Subcutaneous abdominal adipose tissue (tissue), 5 donors: ENCODE measurements at regions not wholly inside any gene's neighbourhood (a gene's known extent, or its start where the extent isn't known, plus 50 kb on each side); places are given as distances from the start of the nearest gene placed in this dataset.

Experiments used
- H3K27ac ChIP-seq: one replicate; pipeline ENCODE4 v1.7.0; 2013; ENCODE audit warnings: low read depth, mild to moderate bottlenecking, inconsistent platforms, low read length, moderate library complexity
- H3K27me3 ChIP-seq, 5 donors: one replicate each; pipeline ENCODE4 v1.7.0; 2013; ENCODE audit warnings: low read length in 5 of 5, inconsistent platforms in 1 of 5; ENCODE audit not compliant: control insufficient read depth in 5 of 5, insufficient read depth in 4 of 5
- H3K36me3 ChIP-seq, 5 donors: one replicate each; pipeline ENCODE4 v1.7.0; 2013; ENCODE audit warnings: low read length in 5 of 5; ENCODE audit not compliant: control insufficient read depth in 5 of 5, insufficient read depth in 5 of 5
- H3K4me1 ChIP-seq, 5 donors: one replicate each; pipeline ENCODE4 v1.7.0; 2013; ENCODE audit warnings: low read length in 5 of 5, mild to moderate bottlenecking in 3 of 5, moderate library complexity in 1 of 5; ENCODE audit not compliant: control insufficient read depth in 5 of 5, insufficient read depth in 5 of 5
- H3K4me3 ChIP-seq, 5 donors: one replicate each; pipeline ENCODE4 v1.7.0; 2013; ENCODE audit warnings: low read length in 5 of 5, low read depth in 1 of 5
- H3K9ac ChIP-seq, 5 donors: one replicate each; pipeline ENCODE4 v1.7.0; 2013; ENCODE audit warnings: low read length in 5 of 5, mild to moderate bottlenecking in 4 of 5, moderate library complexity in 3 of 5
- H3K9me3 ChIP-seq, 5 donors: one replicate each; pipeline ENCODE4 v1.7.0; 2013; ENCODE audit warnings: low read length in 5 of 5; ENCODE audit not compliant: control insufficient read depth in 5 of 5
- donor health status: healthy.
- donor health status: healthy.
- donor health status: healthy.
- donor health status: healthy.
- donor health status: healthy.

DNA sequence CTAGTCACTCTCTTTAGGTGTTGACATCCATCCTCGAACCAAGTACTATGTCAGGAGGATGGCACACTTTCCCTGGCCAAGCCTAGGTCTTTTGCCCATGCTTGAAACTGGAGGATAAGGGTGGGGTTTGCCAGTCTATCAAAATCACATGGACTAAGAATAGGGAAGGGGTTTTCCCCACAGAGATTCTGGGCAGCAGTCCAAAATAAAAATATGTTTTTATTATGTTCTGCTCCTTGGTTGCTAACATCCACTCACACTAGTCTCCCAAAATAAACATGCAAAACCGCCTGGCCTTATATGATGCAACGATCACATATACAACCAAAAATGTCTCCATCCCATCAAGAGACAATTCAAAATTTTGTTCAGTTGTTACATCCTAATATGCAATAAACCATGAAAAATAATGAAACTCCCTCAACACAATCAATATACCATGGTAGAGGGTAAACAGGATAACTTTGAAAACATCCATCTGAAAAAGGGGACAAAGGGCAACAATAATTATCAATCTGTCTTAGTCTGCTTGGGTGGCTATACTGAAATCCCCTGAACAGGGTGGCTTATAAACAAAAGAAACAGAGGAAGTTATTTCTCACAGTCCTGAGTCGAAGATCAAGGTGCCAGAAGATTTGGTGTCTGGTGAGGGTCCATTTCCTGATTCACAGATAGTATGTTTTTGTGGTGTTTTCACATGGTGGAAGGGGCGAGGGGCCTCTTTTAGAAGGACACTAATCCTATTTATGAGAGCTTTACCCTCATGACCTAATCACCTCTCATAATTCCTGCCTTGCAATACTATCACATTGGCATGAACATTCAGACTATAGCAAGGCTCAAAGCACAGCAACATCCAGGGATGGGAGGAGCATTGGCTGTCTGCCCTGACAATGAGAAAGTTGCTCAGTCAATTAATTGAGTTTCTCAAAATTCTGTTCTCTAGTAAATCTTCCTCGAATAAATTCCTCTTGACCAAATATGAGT lies 159.3 kb downstream of the ETV1 start:
- no peaks in the 10 kb centered on the region for H3K27me3 ChIP-seq
- H3K36me3 ChIP-seq = no peaks in the 10 kb centered on the region
- no peak overlapping the region for H3K4me3 ChIP-seq
- H3K9me3 ChIP-seq = no peaks in the 10 kb centered on the region
- H3K27ac ChIP-seq = no peak overlapping the region
- H3K4me1 ChIP-seq = peaks cover 0 to 5% (median 0%) of the 10 kb centered on the region in 5 donors
- H3K9ac ChIP-seq = no peak overlapping the region

DNA sequence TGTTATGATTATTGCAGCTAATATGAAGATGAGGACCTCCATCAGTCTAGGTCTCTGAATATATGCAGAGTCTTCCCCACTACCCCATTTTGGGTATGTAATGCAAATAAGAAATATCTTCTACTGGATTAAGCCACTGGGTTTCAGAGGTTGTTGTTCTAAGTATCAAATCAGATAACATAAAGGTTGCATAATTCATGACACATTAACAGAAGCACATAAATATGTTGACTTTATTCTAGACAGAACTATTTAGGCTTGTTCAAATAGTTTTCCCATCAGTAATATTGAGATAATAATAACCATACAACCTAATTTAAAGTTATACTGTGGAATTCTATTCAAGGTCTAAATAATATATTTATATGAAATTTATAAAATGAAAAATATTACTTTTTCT lies 157.1 kb downstream of the ETV1 start:
- H3K4me3 ChIP-seq = no peak overlapping the region
- no peaks in the 10 kb centered on the region for H3K36me3 ChIP-seq
- H3K27ac ChIP-seq = no peak overlapping the region
- H3K27me3 ChIP-seq = no peaks in the 10 kb centered on the region
- no peak overlapping the region for H3K9ac ChIP-seq
- peaks cover 0 to 5% (median 0%) of the 10 kb centered on the region in 5 donors for H3K4me1 ChIP-seq
- H3K9me3 ChIP-seq = no peaks in the 10 kb centered on the region

DNA sequence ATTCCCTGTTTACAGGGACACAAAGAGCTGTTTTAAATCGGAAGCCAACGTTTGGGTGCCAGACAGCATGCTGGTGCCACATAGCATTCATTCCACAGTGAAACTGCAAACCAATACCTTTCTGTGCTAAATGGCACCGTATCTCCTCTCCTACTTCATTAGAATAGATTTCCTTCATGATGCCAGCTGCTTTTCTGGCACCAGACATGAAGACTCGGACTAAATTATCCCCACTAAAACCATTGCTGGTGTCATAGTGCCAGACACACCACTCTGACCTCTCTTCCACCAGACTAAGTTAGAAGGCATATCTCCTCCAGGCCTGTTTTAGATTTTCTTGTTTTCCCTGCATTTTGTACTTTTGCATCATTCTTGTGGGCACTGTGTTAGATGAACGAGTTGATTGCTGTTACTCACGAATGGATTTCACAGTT lies 155.1 kb downstream of the ETV1 start:
- H3K36me3 ChIP-seq = no peaks in the 10 kb centered on the region
- no peaks in the 10 kb centered on the region for H3K27me3 ChIP-seq
- H3K9me3 ChIP-seq = no peaks in the 10 kb centered on the region
- H3K4me3 ChIP-seq = no peak overlapping the region
- H3K27ac ChIP-seq = no peak overlapping the region
- H3K9ac ChIP-seq = no peak overlapping the region
- H3K4me1 ChIP-seq = peaks cover 0 to 5% (median 0%) of the 10 kb centered on the region in 5 donors

DNA sequence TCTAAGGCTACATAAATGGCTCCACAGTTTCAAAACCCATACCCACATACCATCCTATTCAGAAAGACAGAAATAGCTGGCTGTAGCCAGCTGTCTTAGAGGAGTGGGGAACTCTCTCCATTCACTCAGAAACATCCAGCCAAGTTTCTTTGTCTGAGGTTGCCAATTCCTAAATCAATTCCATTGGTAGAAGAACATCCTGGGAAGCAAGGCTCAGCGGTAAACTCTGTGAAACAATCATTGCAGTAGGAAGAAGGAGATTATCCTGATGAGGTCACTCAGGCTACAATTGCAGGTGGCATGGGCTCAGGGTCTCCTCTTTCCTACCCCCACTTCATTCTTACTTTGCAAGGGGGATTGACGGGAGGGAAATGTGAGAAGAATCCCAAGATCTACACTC lies 154.0 kb downstream of the ETV1 start:
- Histone ChIP-seq H3K9me3 (no peaks in the 10 kb centered on the region), H3K36me3 (no peaks in the 10 kb centered on the region), H3K27me3 (no peaks in the 10 kb centered on the region), H3K4me3 (no peak overlapping the region), H3K27ac (no peak overlapping the region), H3K4me1 (peaks cover 0 to under 1% (median 0%) of the 10 kb centered on the region in 5 donors), H3K9ac (no peak overlapping the region)

GRCh38 chr7:13839063-13839462 lies 150.4 kb downstream of the ETV1 start:
- no peaks in the 10 kb centered on the region for H3K27me3 ChIP-seq
- H3K27ac ChIP-seq = no peak overlapping the region
- H3K9me3 ChIP-seq = no peaks in the 10 kb centered on the region
- H3K36me3 ChIP-seq = no peaks in the 10 kb centered on the region
- H3K4me3 ChIP-seq = no peak overlapping the region
- H3K9ac ChIP-seq = no peak overlapping the region
- no peaks in the 10 kb centered on the region for H3K4me1 ChIP-seq
